ENCODE measurements at regions not wholly inside any gene's neighbourhood (a gene's known extent, or its start where the extent isn't known, plus 50 kb on each side); places are given as distances from the start of the nearest gene placed in this dataset.

DNA sequence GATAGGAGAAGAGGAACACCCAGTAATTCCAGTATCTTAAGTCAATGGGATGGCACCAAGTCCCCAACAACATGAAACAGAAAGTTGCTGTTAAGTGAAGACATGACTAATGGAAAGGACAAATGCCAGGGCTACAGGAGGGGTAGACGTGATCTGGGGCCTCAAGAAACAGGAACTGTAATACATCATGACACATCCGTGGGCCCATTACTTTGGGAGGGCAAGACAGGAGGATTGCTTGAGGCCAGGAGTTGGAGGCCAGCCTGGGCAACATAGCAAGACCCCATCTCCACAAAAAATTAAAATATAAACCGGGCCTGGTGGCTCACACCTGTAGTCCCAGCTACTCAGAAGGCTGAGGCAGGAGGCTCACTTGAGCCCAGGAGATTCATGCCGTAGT, 408.6 kb upstream of the PRKCQ start:
- TF ChIP-seq, protein P1, sequence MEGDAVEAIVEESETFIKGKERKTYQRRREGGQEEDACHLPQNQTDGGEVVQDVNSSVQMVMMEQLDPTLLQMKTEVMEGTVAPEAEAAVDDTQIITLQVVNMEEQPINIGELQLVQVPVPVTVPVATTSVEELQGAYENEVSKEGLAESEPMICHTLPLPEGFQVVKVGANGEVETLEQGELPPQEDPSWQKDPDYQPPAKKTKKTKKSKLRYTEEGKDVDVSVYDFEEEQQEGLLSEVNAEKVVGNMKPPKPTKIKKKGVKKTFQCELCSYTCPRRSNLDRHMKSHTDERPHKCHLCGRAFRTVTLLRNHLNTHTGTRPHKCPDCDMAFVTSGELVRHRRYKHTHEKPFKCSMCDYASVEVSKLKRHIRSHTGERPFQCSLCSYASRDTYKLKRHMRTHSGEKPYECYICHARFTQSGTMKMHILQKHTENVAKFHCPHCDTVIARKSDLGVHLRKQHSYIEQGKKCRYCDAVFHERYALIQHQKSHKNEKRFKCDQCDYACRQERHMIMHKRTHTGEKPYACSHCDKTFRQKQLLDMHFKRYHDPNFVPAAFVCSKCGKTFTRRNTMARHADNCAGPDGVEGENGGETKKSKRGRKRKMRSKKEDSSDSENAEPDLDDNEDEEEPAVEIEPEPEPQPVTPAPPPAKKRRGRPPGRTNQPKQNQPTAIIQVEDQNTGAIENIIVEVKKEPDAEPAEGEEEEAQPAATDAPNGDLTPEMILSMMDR (IDR thresholded peaks at IDR 0.05) = no peak
- TF ChIP-seq POLR2A (IDR thresholded peaks at IDR 0.05) = no peak
